Tibial nerve (tissue), 4 donors: ENCODE measurements at regions not wholly inside any gene's neighbourhood (a gene's known extent, or its start where the extent isn't known, plus 50 kb on each side); places are given as distances from the start of the nearest gene placed in this dataset.

Experiments used
- CTCF ChIP-seq, 5 experiments: fragments of 200-600 bp in 3 of 5; fragments of 450-650 bp in 2 of 5; sonication (generic) in 3 of 5; IDR thresholded peaks; one replicate each; pipeline ENCODE4 v1.5.1; 2016 to 2019; ENCODE audit warnings: antibody characterized with exemption in 5 of 5, mild to moderate bottlenecking in 3 of 5, moderate library complexity in 2 of 5
- EP300 ChIP-seq, 2 donors: sonication (generic); formaldehyde crosslinking; IDR thresholded peaks; one replicate each; pipeline ENCODE4 v1.6.1; 2017; ENCODE audit warnings: antibody characterized with exemption in 2 of 2, mild to moderate bottlenecking in 1 of 2
- POLR2A ChIP-seq, 2 donors: fragments of 450-650 bp; IDR thresholded peaks; one replicate each; pipeline ENCODE4 v1.6.1; 2017; ENCODE audit warnings: antibody characterized with exemption in 2 of 2, mild to moderate bottlenecking in 2 of 2, moderate library complexity in 2 of 2

- TF ChIP-seq CTCF (IDR thresholded peaks at IDR 0.05) (no peak), POLR2A (IDR thresholded peaks at IDR 0.05) (no peak), EP300 (IDR thresholded peaks at IDR 0.05) (no peak)
These were observed 723.3 kb upstream of the FLRT2 start for GRCh38 chr14:84806622-84807021.
